Jurkat, Clone E6-1 (cell line): ENCODE measurements at regions not wholly inside any gene's neighbourhood (a gene's known extent, or its start where the extent isn't known, plus 50 kb on each side); places are given as distances from the start of the nearest gene placed in this dataset.
A peak's percentile ranks its signal among the peaks of the same experiment; 100 is the strongest.

Experiments used
- DNase-seq: peaks from one replicate; pipeline ENCODE4 v3.0.0-alpha.2; 2011; ENCODE audit warnings: low read depth, low spot score
- H3K4me3 ChIP-seq: 2 replicates; pipeline ENCODE4 v1.5.1; 2011; ENCODE audit warnings: mild to moderate bottlenecking, low read length, control low read depth, moderate library complexity

GRCh38 chr2:221675201-221675908, 103.3 kb upstream of the EPHA4 start:
- DNase-seq, result no peak
- no peak overlapping the region for H3K4me3 ChIP-seq

GRCh38 chr2:221674446-221674845, 102.3 kb upstream of the EPHA4 start:
- no peak for DNase-seq
- H3K4me3 ChIP-seq, result no peak overlapping the region

DNA sequence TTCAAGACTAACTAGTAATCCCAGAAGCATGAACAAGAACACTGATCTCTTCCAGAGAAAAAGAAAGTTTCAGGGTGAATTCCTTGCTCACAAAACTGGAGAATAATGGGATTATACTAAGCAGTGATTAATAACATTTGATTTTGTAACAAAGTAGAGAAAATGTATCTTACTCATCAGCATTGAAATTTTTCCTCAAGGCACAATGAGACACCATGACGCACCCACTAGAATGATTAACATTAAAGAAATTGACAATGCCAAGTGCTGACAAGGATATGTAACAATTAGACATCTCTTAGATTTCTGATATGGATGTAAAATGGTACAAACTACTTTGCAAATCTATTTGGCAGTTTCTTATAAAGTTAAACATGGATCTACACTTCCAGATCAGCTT, 101.1 kb upstream of the EPHA4 start:
- DNase-seq, result no peak
- no peak overlapping the region for H3K4me3 ChIP-seq

DNA sequence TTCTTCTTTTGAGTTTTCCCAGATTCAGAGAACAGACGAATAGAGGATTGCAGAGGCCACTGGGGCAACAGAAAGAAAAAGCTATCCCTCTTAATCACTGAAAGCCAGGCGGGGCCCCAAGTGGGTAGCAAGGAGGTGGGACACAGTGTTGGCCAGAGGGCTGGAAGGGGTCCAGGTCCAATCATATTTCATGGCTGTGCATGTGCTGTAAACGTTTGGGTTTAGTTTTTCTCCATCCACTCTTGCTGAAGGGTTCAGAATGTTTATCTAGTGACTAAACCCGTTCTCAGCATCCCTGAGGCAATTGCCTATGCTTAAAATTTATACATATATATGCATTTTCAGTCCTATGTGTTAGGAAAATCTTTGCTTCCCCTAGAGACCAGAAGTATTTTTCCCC, 99.4 kb upstream of the EPHA4 start:
- no peak for DNase-seq
- no peak overlapping the region for H3K4me3 ChIP-seq

DNA sequence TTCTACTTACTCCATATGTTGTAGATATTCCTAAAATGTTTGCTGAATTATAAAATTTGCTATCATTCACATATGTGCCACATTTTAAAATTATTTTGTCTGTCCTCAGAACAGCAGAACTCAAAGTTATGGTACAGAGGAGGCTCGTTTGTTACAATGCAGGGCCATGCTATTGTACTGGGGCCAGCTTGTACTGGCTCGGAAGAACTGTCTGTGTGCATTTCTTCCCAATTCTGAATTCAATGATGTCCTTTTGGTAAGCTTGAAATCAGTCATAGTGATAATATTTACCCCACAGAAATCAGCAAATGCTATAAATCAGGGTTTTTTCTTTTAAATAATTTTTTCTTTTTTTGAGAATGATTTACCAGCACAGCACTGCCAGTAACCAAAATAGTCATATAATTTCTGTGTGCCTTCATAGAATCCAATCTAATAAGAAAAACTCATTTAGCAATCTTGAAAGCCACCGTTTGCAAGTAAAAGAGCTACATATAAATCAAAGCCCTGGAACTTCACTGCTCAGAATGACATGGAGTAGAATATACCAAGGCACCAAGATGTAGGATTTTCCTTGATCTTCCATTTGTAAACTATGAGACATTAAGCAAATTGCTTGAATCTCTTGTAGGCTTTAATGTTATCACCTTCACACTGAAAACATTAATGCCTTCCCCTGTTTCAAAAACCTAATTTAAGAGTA, 90.7 kb upstream of the EPHA4 start:
- no peak overlapping the region for H3K4me3 ChIP-seq
- DNase-seq, result no peak

- no peak for DNase-seq
- H3K4me3 ChIP-seq, result no peak overlapping the region
Observed at GRCh38 chr2:221657806-221658205, 85.7 kb upstream of the EPHA4 start.

DNA sequence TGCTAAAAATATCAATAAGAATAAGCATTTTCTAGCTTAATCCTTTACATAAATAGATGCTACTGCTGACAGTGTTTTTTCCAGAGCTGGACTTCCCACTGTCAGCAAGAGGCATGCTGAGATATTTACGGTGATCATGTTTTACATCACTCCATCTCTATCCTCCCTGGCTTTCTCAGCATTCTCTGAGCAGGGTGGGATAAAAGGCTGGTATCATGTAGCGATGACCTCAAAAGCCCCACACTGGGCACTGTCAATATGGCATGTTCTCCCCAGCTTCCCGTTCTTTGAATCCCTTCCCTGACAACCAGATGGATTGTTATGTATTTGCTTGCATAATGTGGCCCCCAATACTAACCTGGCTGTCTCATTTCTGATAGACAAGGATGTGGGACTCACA, 83.2 kb upstream of the EPHA4 start:
- no peak overlapping the region for H3K4me3 ChIP-seq
- no peak for DNase-seq

GRCh38 chr2:221653182-221653581, 81.1 kb upstream of the EPHA4 start:
- no peak for DNase-seq
- no peak overlapping the region for H3K4me3 ChIP-seq

- H3K4me3 ChIP-seq, result no peak overlapping the region
- DNase-seq, result no peak
Observed at GRCh38 chr2:221649051-221649775, 77.1 kb upstream of the EPHA4 start.

- DNase-seq, result no peak
- H3K4me3 ChIP-seq, result no peak overlapping the region
Observed at GRCh38 chr2:221642447-221642846, 70.3 kb upstream of the EPHA4 start.

DNA sequence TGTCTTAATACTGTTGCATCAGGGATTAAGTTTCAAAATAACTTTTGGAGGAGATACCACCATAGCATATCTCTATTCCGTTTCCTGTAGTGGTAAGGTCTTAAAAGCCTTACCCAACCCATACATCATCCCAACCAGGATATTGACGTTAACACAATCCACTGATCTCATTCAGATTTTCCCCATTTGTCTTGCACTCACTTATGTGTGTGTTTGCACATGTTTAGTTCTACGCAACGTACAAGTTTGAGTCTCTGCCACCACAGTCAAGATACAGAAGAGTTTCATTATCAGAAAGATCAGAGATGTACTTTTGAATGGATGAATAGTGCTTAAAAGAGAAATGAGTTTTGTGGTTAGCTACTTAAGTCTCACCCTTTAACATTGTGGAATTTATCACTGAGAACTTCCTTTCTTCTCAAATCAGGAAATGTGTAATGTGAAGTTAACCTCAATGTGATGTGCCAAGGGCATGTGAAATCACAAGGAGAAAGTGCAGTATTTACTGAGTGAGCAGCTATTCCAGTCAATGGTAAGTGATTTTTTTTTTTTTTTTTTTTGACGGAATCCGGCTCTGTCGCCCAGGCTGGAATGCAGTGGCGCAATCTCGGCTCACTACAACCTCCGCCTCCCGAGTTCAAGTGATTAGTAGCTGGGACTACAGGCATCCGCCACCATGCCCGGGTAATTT, 69.2 kb upstream of the EPHA4 start:
- no peak overlapping the region for H3K4me3 ChIP-seq
- DNase-seq, result peak; percentile 76

GRCh38 chr2:221640686-221641085, 68.6 kb upstream of the EPHA4 start:
- no peak overlapping the region for H3K4me3 ChIP-seq
- no peak for DNase-seq

DNA sequence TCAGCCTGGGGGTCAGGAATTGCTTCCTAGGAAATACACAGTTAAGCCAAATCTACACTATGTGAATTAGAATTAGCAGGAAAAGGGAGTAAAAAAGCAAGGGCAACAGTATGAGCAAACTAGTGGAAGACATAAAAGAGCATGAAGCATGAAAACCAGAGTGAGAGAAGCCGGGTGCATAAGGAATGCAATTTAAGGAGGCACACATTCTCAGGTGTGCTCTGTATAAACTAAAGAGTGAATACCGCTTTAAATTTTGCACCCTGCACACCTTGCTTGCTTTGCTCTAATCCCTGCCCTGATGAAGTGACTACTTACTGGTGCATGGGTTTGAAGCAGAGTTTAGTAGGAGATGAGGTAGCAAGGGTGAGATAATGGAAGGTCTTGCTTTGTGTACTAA, 65.7 kb upstream of the EPHA4 start:
- no peak overlapping the region for H3K4me3 ChIP-seq
- no peak for DNase-seq

DNA sequence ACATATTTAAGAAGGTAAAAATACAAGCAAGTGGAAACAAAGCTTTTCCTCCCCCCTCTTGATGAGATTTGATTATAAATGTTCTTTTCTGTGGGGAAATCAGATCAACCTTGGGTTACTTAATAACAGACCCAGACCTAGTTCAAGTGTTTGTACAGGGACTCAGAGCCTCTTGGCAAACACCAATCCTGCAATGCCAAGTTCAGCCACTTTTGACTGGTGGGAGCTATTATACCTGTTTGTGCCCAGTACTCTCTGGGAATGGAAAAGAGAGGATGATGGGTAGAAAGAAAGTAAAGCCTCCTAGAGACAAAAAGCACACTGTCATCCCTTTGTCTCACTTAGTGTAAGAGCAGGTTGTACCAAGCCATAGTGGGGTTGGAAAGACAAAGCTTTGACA, 63.8 kb upstream of the EPHA4 start:
- peak; percentile 2 for DNase-seq
- H3K4me3 ChIP-seq, result no peak overlapping the region

DNA sequence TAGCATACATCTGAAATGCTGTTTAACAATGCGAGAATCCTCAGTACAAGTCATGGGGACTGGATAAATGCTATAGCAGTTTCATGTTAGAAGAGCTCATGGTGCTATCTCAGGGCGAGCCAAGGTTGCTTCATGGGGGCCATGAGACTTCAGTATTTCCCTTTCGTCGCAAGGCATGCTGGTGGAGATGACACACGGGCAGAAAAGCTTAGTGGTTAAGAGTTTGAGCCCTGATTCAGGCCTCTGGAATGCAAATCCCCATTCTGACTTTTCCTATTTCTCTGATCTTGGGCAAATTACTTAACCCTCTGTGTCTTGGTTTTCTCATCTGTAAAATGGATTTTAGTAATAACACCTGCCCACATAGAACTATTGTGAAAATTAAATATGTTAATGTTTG, 57.4 kb upstream of the EPHA4 start:
- no peak for DNase-seq
- H3K4me3 ChIP-seq, result no peak overlapping the region

DNA sequence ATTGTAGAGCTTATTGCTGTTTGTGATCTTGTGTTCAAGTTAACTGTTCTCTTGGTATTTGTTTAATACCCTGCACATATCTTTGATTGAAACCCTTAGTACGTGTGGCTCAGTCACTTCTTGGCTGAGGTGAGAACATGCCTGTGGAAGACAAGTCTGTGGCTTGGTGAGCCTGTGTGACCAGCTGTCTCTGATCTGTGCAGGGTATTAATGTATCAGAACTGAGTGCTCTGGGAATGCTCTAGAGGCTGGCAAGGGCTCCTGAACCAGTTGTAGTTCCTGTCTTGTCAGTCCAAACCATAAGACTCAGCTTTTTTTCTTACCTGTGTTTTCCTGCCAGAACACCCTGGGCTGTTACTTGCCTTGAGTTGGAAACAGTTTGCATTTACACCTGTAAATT, 52.4 kb upstream of the EPHA4 start:
- DNase-seq, result no peak
- no peak overlapping the region for H3K4me3 ChIP-seq
